ENCODE measurements at regions not wholly inside any gene's neighbourhood (a gene's known extent, or its start where the extent isn't known, plus 50 kb on each side); places are given as distances from the start of the nearest gene placed in this dataset.

DNA sequence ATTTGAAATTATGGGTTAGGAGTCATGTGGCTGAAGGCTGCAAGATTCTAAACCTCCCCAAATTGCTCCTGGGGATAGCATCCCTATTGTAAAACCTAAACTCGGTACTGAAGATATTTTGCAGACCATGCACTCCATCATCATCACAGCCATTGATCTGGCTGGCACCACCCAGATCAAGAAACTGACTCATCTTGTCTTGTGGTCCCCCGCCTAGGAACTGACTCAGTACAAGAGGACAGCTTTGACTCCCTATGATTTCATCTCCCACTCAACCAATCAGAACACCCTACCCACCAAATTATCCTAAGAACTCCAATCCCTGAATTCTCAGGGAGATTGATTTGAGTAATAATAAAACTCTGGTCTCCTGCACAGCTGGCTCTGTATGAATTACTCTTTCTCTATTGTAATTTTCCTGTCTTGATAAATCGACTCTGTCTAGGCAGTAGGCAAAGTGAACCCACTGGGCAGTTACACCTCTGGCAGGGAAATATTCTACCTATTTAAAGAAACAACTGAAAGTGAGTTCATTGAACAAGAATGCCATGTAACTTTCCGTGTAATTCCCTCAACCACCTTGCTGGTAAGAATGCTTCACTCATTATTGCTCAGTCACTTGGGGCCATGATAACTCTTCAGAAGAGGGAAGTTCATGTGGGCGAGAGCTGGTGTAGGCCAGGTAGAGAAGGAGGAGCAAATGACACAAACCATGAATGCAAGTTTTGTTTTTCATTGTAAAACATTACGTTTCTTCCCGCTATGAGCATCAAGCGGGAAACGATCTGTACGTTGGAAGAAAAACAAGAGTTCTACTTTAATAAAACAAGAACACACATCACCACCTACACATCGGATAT lies 602.9 kb upstream of the ARID1B start:
- DNase-seq = peak; percentile 16 to 23

DNA sequence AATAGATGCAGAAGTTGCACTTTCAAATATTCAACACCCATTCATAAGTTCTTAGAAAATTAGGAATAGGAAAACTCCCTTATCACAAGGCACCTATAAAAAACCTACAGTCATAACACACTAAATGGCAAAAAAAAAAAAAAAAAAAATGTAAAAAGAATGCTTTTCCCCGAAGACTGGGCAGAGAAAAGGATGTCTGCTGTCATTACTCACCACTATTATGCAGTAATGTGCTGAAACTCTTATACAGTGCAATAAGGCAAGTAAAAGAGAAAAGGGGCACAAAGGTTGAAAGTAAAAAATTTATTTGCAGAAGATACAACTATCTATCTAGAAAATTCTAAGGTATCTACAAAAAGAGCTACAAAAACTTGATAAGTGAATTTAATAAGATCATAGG lies 607.8 kb upstream of the ARID1B start:
- DNase-seq = no peak

DNA sequence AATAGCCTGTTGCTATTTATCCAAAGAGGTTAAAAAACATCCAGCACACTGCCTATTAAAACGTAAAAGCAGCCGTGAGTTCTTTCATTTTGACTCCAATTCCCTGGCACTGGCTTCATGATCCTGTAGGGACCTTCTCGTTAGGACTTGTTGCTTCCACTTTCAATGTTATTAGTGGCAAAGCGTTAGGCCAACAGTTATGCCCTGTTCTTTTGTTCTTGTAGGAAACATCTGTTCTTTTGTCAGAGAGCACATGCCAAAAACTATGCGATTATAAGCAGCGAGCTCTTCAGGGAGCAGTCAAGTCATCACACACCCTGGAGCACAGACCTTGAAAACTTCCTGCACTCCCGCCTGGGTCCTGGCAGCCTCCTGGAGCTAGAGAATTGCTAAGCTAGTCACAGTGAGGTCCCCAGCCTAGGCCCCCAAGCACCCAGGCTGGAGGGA lies 609.5 kb upstream of the ARID1B start:
- no peak for DNase-seq

DNA sequence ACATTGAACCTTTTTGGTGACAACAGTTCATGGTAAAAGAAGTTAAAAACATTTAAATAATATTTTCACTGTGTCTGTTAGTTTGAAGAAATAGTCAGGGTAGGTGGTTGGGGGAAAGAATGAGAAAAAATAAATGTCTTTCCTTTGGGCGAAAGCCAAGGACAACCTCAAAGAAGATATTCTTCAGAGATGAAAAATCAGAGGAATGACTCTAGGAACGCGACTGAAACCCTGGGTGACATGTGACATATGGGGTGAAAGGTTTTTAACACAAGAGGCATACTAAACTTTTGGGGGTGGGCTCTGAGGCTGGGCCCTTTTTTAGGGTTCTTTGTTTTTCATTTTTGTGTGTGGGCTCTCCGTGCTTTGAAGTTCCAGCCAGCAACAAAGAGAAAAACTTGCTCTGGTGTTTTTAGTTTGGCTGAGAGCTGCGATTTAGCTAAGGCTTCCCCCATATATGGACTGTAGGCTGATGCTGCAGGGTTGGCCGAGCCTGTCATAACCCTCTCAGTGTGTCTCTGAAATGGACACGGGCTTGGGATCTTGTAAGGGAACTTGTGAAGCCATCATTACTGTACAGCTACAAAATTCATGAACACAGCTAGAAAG lies 610.1 kb upstream of the ARID1B start:
- DNase-seq = no peak

- no peak for DNase-seq
These were observed 611.1 kb upstream of the ARID1B start for GRCh38 chr6:156166093-156166492.

DNA sequence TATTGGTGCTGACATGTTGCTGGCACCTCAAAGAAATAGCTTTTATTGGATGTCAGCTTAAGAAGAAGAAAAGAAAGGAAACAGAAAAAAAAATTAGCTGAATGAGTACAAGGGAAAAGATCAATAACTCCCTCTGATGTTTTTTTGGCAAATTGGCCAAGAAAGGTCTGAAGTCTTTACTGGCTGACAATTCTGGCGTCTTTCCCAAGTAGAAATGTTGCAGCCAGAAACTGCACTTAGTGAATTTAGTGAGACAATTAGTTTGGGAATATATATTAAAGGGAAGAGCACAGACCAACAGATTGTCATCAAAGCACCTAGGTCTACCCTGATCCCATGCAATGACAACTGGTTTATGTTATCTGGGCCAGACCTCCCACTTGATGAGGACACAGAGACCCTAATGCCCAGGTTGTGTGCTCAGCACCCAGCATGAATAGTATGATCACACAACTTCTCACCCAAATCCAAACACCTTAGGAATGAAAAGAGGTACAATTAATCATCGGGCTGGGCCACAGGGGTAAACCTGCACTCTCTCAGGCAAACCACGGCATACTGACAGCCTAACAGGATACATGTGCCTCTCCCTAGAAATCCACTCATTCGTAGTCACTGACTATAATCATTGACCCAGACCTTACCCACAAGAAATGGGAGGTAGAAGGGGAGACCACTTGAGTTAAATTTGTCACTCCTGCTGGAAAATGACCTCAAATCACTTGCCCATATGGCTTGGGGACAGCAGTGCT lies 612.3 kb upstream of the ARID1B start:
- no peak for DNase-seq

GRCh38 chr6:156163311-156163710 lies 613.9 kb upstream of the ARID1B start:
- no peak for DNase-seq

- no peak for DNase-seq
These were observed 615.7 kb upstream of the ARID1B start for GRCh38 chr6:156161471-156161870.

DNA sequence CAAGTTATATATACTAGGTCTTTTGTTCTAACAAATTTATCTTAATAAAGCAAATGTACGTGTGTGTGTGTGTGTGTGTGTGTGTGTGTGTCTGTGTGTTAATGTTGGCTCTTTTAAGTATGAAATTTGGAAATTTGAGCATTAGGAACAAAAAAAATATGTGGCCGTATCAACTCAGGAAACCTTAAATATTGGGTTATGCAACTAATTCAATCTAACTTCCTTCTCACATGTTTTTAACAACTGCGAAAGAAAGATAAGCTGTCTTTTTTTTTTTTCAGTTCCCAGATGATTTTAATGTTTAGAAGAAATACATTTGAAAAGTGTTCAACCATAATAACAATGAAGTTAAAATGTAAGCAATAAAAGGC lies 616.4 kb upstream of the ARID1B start:
- no peak for DNase-seq

- no peak for DNase-seq
These were observed 617.0 kb upstream of the ARID1B start for GRCh38 chr6:156160007-156160794.

DNA sequence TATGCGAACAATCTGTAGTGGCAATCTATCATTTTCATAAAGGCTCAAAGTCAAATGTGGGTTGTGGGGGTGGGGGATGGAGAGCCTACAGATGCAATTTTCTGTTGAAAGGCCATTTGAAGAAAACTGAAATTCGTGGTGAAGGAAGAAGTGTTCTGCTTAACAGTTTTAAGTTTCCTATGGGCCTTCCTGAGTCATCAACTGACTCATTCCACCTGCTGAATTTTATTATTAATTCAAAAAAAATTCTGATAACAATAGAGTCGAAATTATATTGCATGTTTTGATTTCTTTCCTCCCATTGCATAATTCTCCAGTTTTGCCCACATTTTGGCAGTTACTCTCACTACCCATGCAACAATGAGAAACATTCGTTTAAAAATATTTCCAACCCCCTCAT lies 622.3 kb upstream of the ARID1B start:
- DNase-seq = no peak

DNA sequence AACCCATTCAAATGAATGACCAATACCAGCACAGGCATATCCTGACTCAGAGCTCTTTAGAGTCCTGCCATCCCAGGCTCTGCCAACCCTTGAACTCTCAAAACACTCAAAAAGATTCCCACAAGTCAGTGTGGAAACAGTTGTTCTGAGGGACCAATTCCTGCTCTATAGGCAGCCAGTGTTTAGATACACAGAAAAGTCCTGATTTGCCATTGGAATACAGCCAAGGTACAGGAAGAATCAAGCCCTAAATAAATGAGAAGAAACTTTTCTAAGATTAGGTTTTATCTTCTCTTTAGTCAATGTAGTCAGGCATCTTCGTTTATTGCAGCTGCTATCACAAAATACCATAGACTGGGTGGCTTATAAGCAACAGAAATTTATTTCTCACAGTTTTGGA lies 626.8 kb upstream of the ARID1B start:
- no peak for DNase-seq

DNA sequence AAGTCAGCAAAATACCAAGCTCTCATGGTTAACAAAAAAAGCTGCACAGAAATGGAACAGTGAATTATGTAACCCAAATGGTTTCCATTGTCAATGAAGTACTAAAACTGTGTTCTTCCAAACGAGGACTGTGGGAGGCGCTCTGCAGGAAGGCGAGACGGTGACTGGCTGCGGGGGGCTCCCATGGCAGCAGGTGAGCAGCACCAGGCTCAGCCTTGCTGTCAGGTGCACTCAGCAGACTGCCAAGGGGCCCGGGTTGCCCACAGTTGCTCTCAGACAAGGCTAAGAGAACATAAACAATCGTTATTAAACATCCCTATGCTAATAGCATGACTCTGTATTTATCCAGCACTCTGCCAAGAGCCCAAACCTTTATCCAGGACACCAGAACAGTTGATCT lies 630.3 kb upstream of the ARID1B start:
- no peak for DNase-seq

DNA sequence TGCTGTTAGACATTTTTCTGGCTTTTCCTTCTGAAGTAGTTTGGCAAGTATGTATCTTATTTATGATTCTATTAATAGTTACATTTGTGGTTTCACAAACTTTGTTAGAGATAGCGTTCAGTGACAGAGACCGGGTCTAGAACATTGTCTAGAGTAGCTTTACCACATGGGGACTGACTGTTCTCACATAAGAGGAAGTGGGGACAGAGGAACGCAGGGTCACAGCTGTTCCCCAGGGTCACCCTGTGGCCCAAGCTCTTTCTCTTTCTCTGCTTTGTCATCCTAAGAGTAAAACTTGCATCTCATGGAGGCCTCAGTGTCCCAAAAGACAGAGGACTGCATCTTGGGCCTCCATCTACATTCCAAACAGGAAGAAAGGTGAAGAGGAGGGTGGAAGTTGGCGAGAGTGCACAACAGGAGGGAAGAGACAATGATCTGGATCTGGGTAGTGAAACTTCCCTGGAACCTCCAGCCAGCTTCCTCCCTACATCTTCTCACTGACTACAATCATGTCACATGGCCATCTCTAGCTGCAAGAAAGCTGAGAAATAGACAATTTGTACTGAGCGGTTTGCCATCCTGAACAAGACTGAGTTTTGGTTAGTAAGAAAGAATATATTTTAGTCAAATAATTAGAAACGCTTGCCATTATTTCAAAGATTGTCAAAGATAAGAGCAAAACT lies 645.8 kb upstream of the ARID1B start:
- DNase-seq = no peak

- no peak for DNase-seq
These were observed 650.6 kb upstream of the ARID1B start for GRCh38 chr6:156126535-156126934.

DNA sequence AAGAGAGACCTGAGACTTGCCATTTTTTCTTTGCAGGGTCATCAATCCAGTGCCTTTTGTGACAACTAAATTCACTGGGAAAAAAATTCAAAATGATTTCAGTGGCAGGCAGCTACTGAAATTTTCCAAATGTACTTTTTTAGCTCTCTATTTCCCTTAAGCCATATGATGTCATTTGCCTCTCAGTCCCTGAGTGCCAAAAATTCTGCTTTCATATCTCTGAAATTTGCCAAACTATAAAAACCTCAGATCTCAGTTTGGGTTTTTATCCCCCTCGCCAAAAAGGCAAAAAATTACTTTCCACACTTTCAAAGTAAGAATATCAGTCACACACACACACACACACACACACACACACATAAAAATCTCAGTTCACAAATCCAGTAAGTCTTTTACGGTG lies 651.3 kb upstream of the ARID1B start:
- DNase-seq = no peak

GRCh38 chr6:156123731-156124130 lies 653.4 kb upstream of the ARID1B start:
- DNase-seq = no peak

- no peak for DNase-seq
These were observed 655.2 kb upstream of the ARID1B start for GRCh38 chr6:156121973-156122372.

DNA sequence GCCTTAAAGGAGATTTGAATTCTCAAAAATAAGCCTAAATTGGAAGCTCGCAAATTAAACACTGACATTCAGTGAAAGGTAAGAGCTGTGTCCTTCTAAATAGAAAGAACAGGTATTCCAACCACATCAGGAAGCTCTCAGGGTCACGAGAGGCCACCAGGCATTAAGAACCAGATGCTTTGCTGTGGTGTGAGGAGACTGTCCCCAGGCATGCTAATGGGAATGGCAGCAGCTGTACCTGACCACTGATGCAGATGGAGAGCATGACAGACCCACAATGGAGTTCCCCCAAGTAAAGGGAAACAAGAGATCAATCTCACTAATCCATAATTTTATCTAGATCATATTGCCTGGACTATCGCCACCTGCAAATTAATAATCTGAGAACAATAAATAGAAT lies 658.9 kb upstream of the NOX3 start:
- no peak for DNase-seq

- no peak for DNase-seq
These were observed 658.0 kb upstream of the NOX3 start for GRCh38 chr6:156113631-156114030.

DNA sequence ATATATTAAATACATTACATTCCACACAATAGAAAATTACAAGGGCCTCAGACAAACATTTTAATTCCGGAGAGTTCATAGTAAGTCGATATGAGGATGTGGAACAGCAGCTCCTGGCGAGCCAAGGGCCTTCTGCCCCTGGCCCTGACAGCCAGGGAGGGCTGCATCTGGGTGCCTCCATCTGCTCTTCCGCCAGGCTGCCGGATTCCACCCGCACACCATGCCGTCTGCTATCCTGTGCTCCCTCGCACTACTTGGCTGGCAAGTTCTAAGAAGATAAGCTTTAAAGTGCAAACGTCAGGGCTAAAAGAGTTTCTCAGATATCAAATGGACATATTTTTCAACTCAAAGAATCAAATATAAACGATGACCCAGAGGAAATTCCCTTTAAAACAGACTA lies 656.3 kb upstream of the NOX3 start:
- no peak for DNase-seq

DNA sequence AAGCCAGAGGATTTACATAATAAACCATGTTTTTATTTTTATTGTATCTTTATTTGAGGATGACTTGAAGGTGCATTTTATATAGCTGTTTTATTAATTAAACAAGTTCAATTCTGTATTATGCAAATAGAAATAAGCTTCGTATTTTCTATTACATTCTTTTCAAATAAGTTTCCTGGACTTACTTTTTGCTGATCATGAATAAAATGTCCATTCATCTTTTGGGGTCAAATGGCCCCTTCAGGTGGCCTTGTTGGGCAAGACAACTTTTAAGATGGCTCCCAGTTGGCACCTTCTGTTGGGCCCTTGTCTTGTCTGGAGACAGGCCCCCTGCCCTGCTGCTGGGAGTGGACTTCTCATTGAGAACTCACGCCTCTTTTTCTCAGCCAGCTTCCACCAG lies 654.6 kb upstream of the NOX3 start:
- DNase-seq = no peak

DNA sequence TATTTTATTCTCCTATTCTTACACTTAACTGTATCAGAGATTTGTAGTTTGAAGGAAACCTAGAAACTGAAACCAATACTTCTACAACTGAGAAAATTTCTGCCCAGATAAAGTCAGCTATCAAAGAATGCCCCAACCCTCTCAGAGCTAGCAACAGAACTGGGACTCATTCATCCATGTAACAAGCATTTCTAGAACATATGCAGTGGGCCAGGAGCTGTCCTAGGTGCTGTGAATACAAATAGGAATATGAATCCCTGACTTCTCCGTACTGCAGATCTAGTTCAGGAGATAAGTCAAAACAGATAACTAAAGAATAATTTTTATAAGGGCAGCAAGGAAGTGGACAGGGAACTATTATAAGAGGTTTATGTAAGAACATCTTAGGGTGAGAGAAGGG lies 654.1 kb upstream of the NOX3 start:
- no peak for DNase-seq

All from stimulated activated CD4-positive, alpha-beta T cell treated with anti-CD3 and anti-CD28 coated beads, Interleukin-2, amount 100 ng/mL, for 48 hours (primary cell).